Colon (tissue), 2 donors: ENCODE measurements at regions not wholly inside any gene's neighbourhood (a gene's known extent, or its start where the extent isn't known, plus 50 kb on each side); places are given as distances from the start of the nearest gene placed in this dataset.
"Not testable (repeated sequence)": the region's sequence is repeated elsewhere in the genome, so short reads cannot be mapped to it uniquely, and the experiment has no call there.

Experiments used
- FAIRE-seq: peaks from 2 replicates; lab custom pipeline; 2012; peaks lifted over from hg19 to GRCh38; lab: Jason Lieb, UNC
- donor health status: control.
- donor health status: control.

- not testable (repeated sequence) for FAIRE-seq
Measured at GRCh38 chr6:26720663-26721218, 61.2 kb upstream of the ZNF322 start.

- not testable (repeated sequence) for FAIRE-seq
Measured at GRCh38 chr6:26730019-26730766, 70.6 kb upstream of the ZNF322 start.

- FAIRE-seq, result not testable (repeated sequence)
Measured at GRCh38 chr6:26734776-26735472, 75.4 kb upstream of the ZNF322 start.

GRCh38 chr6:26739811-26740210 is 80.3 kb upstream of the ZNF322 start:
- no peak for FAIRE-seq

- FAIRE-seq, result no peak
Measured at GRCh38 chr6:26743157-26743821, 83.7 kb upstream of the ZNF322 start.

GRCh38 chr6:26743941-26744699 is 84.6 kb upstream of the ZNF322 start:
- no peak for FAIRE-seq

- FAIRE-seq, result not testable (repeated sequence)
Measured at GRCh38 chr6:26744837-26745282, 85.3 kb upstream of the ZNF322 start.

- not testable (repeated sequence) for FAIRE-seq
Measured at GRCh38 chr6:26745964-26746363, 86.4 kb upstream of the ZNF322 start.

- FAIRE-seq, result not testable (repeated sequence)
Measured at GRCh38 chr6:26749126-26749758, 89.7 kb upstream of the ZNF322 start.

GRCh38 chr6:26749759-26750126 is 90.2 kb upstream of the ZNF322 start:
- FAIRE-seq, result not testable (repeated sequence)

- FAIRE-seq, result no peak
Measured at GRCh38 chr6:26754212-26754611, 94.7 kb upstream of the ZNF322 start.

- not testable (repeated sequence) for FAIRE-seq
Measured at GRCh38 chr6:26754801-26755200, 95.3 kb upstream of the ZNF322 start.

- not testable (repeated sequence) for FAIRE-seq
Measured at GRCh38 chr6:26756067-26756805, 96.7 kb upstream of the ZNF322 start.

- FAIRE-seq, result not testable (repeated sequence)
Measured at GRCh38 chr6:26766203-26766902, 106.8 kb upstream of the ZNF322 start.

GRCh38 chr6:26770941-26771666 is 111.6 kb upstream of the ZNF322 start:
- not testable (repeated sequence) for FAIRE-seq

- not testable (repeated sequence) for FAIRE-seq
Measured at GRCh38 chr6:26773414-26773813, 113.9 kb upstream of the ZNF322 start.

GRCh38 chr6:26780563-26780962 is 121.0 kb upstream of the ZNF322 start:
- FAIRE-seq, result not testable (repeated sequence)

- not testable (repeated sequence) for FAIRE-seq
Measured at GRCh38 chr6:26795474-26796307, 136.1 kb upstream of the ZNF322 start.
